ENCODE measurements at regions not wholly inside any gene's neighbourhood (a gene's known extent, or its start where the extent isn't known, plus 50 kb on each side); places are given as distances from the start of the nearest gene placed in this dataset.
A peak's percentile ranks its signal among the peaks of the same experiment; 100 is the strongest.

- H3K4me3 ChIP-seq (ENCODE audit: low read depth, low read length) = no peak overlapping the region
Measured at GRCh38 chr16:27689711-27690110, 139.8 kb downstream of the KATNIP start.

DNA sequence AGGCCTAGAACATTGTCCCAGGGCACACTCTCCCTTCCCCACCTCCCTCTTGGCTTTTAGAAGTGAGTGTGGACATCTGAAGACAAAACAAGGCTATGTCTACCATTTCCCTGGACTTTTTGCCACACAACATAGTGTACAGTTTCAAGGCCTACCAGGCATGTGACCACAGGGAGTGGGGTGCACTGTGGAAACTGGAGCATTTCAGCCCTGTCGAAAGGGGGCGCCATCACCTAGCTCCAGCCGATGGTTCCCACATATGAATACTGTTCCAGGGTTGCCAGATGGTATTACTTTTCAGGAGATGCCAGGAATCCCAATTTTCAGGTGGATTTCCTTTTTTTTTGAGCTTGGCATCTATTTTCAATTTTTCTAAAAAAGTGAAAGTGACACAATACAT lies 140.7 kb downstream of the KATNIP start:
- TF ChIP-seq CTCF (IDR thresholded peaks at IDR 0.05; ENCODE audit: insufficient read depth, low read length, poor library complexity, severe bottlenecking) = peak; percentile 57
- no peak for DNase-seq (ENCODE audit: low read depth)
- Histone ChIP-seq H3K36me3 (ENCODE audit: control insufficient read depth, insufficient read depth, low read length) (no peaks in the 10 kb centered on the region), H3K4me3 (ENCODE audit: low read depth, low read length) (no peak overlapping the region), H3K27me3 (ENCODE audit: control insufficient read depth, insufficient read depth, low read length) (no peaks in the 10 kb centered on the region)

More at GRCh38 chr16:27689711-27690110, 139.8 kb downstream of the KATNIP start:
- H3K27me3 ChIP-seq (ENCODE audit: control insufficient read depth, insufficient read depth, low read length) = no peaks in the 10 kb centered on the region
- H3K36me3 ChIP-seq (ENCODE audit: control insufficient read depth, insufficient read depth, low read length) = no peaks in the 10 kb centered on the region
- no peak for TF ChIP-seq CTCF (IDR thresholded peaks at IDR 0.05; ENCODE audit: insufficient read depth, low read length, poor library complexity, severe bottlenecking)
- DNase-seq (ENCODE audit: low read depth) = no peak

DNA sequence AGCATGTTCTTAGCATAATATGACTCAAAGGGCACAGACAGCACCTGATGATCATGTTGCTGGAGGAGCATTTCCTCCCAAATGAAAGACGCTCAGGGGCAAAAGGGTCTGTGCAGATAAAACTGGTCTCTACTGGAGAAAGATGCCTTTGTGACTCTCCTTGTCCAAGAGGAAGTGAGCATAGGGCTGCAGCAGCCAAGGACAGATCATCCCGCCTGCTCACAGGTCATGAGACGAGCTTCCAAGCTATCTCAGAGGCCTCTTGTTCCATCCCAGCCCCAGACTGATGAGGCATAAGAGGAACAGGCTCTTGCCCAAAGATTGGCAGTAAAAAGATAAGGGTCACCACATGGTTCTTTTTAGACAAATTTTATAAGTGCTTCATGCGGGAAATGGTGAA lies 141.8 kb downstream of the KATNIP start:
- no peak for DNase-seq (ENCODE audit: low read depth)
- Histone ChIP-seq H3K4me3 (ENCODE audit: low read depth, low read length) (no peak overlapping the region), H3K27me3 (ENCODE audit: control insufficient read depth, insufficient read depth, low read length) (no peaks in the 10 kb centered on the region), H3K36me3 (ENCODE audit: control insufficient read depth, insufficient read depth, low read length) (no peaks in the 10 kb centered on the region)
- no peak for TF ChIP-seq CTCF (IDR thresholded peaks at IDR 0.05; ENCODE audit: insufficient read depth, low read length, poor library complexity, severe bottlenecking)

DNA sequence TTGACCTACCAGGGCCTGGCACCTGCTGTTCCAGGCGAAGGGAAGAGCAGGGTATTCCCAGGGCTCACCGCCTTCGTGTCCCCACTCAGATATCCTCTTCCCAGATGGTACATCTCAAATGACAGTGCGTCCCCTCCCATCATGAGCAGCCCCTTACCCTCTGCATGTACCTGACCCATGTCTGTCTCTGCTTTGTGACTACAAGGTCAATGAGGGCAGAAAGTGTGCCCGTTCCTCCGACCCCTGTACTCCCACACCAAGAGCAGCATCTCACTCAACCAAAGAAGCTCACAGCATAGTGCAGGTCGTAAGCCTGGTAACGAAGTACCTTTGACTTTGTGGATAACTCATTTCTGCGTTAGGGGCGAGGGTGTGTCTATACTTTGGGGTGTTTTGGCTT lies 142.6 kb downstream of the KATNIP start:
- no peak for TF ChIP-seq CTCF (IDR thresholded peaks at IDR 0.05; ENCODE audit: insufficient read depth, low read length, poor library complexity, severe bottlenecking)
- Histone ChIP-seq H3K27me3 (ENCODE audit: control insufficient read depth, insufficient read depth, low read length) (no peaks in the 10 kb centered on the region), H3K4me3 (ENCODE audit: low read depth, low read length) (no peak overlapping the region), H3K36me3 (ENCODE audit: control insufficient read depth, insufficient read depth, low read length) (no peaks in the 10 kb centered on the region)
- no peak for DNase-seq (ENCODE audit: low read depth)

GRCh38 chr16:27695161-27695560 lies 145.2 kb downstream of the KATNIP start:
- no peak for TF ChIP-seq CTCF (IDR thresholded peaks at IDR 0.05; ENCODE audit: insufficient read depth, low read length, poor library complexity, severe bottlenecking)
- Histone ChIP-seq H3K36me3 (ENCODE audit: control insufficient read depth, insufficient read depth, low read length) (no peaks in the 10 kb centered on the region), H3K27me3 (ENCODE audit: control insufficient read depth, insufficient read depth, low read length) (no peaks in the 10 kb centered on the region), H3K4me3 (ENCODE audit: low read depth, low read length) (no peak overlapping the region)
- no peak for DNase-seq (ENCODE audit: low read depth)

DNA sequence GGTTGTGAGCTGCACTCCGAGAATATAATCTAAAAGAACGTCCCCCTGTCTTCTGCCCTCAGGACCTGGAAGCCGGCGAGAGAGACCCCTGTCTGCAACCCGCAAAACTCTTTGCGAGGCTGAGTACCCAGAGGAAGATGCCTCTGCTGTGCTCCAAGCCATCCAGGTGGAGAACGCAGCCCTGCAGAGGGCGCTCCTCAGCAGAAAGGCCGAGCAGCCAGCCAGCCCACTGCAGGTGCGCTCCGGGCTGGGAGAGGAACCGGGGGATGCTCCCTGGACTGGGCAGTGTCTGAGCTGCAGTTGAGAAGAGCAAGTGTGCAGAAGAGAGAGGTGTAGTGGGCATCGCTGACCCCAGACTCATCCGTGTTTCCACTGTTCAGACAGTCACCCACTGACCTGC lies 148.3 kb downstream of the KATNIP start:
- Histone ChIP-seq H3K4me3 (ENCODE audit: low read depth, low read length) (no peak overlapping the region), H3K27me3 (ENCODE audit: control insufficient read depth, insufficient read depth, low read length) (no peaks in the 10 kb centered on the region), H3K36me3 (ENCODE audit: control insufficient read depth, insufficient read depth, low read length) (no peaks in the 10 kb centered on the region)
- peak; percentile 51 for TF ChIP-seq CTCF (IDR thresholded peaks at IDR 0.05; ENCODE audit: insufficient read depth, low read length, poor library complexity, severe bottlenecking)
- no peak for DNase-seq (ENCODE audit: low read depth)

Data from kidney epithelial cell (primary cell).